Thyroid gland (tissue), 4 donors: ENCODE measurements at regions not wholly inside any gene's neighbourhood (a gene's known extent, or its start where the extent isn't known, plus 50 kb on each side); places are given as distances from the start of the nearest gene placed in this dataset.

Source experiments
- CTCF ChIP-seq, 6 experiments: fragments of 200-600 bp in 3 of 6; fragments of 450-650 bp in 3 of 6; sonication (generic) in 3 of 6; IDR thresholded peaks; one replicate each; pipeline ENCODE4 v1.5.1; 2016 to 2019; ENCODE audit warnings: antibody characterized with exemption in 6 of 6, mild to moderate bottlenecking in 2 of 6, inconsistent platforms in 1 of 6, moderate library complexity in 1 of 6
- POLR2A ChIP-seq, 2 donors: fragments of 450-650 bp; IDR thresholded peaks; one replicate each; pipeline ENCODE4 v1.6.1; 2017; ENCODE audit warnings: antibody characterized with exemption in 2 of 2, mild to moderate bottlenecking in 2 of 2, moderate library complexity in 1 of 2

- TF ChIP-seq CTCF (IDR thresholded peaks at IDR 0.05) = no peak
- no peak for TF ChIP-seq POLR2A (IDR thresholded peaks at IDR 0.05)
Measured at GRCh38 chr13:100984085-100984705, 309.6 kb upstream of the TMTC4 start.
